ENCODE measurements at regions not wholly inside any gene's neighbourhood (a gene's known extent, or its start where the extent isn't known, plus 50 kb on each side); places are given as distances from the start of the nearest gene placed in this dataset.

DNA sequence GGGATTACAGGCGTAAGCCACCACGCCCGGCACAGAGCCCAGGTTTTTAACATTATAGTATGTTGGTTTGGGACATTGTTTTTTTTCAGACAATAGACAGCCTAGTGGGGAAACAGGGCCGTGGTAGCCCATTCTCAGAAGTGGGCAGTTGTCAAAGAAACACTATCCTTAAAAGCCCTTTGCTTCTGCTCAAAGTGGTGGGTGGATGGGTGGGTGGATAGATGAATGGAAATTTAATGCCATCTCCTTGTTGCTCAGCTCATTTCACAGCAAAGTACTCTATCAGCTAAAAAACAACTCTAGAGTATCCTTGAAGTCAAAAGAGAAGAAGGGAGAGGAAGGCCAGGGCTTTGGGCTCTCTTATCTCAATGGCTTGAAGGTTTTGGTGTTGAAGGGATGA is 137.8 kb downstream of the RRAGC start:
- Histone ChIP-seq H3K4me3 (ENCODE audit: low read length in 3 of 3) (no peak overlapping the region), H3K9ac (ENCODE audit: low read depth in 1 of 3, low read length in 3 of 3) (no peak overlapping the region), H3K36me3 (ENCODE audit: control insufficient read depth in 3 of 3, insufficient read depth in 3 of 3, low read length in 3 of 3) (no peaks in the 10 kb centered on the region), H3K9me3 (ENCODE audit: control insufficient read depth in 3 of 3, low read length in 3 of 3) (peaks cover 0 to 2% (median 0%) of the 10 kb centered on the region in 3 donors), H3K27ac (ENCODE audit: low read depth, low read length) (no peak overlapping the region), H3K4me1 (ENCODE audit: control insufficient read depth in 3 of 3, insufficient read depth in 3 of 3, low read length in 3 of 3) (no peaks in the 10 kb centered on the region), H3K27me3 (ENCODE audit: control insufficient read depth in 3 of 3, insufficient read depth in 3 of 3, low read length in 3 of 3) (peaks cover 2 to 30% (median 11%) of the 10 kb centered on the region in 3 donors)

DNA sequence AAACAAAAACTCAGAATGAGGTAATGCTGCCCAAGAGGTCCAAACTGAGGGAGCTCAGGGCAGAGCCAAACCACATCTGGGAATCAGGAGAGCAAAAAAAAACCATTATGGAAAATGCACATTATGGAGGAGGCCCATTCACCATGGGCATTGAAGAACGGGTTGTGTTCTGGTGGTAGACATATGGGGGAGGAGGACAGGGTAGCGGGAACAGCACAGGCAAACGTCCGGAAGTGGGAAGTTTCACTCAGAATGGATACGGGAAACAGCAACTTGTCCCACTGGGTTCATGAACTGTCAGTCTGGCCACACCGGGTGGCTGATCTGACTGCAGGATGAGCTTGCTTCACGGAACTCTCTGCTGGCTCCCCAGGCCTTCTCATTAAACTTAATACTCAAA is 139.7 kb downstream of the RRAGC start:
- H3K4me1 ChIP-seq (ENCODE audit: control insufficient read depth in 3 of 3, insufficient read depth in 3 of 3, low read length in 3 of 3): no peaks in the 10 kb centered on the region
- H3K9me3 ChIP-seq (ENCODE audit: control insufficient read depth in 3 of 3, low read length in 3 of 3): peaks cover 0 to under 1% (median 0%) of the 10 kb centered on the region in 3 donors
- no peaks in the 10 kb centered on the region for H3K36me3 ChIP-seq (ENCODE audit: control insufficient read depth in 3 of 3, insufficient read depth in 3 of 3, low read length in 3 of 3)
- H3K9ac ChIP-seq (ENCODE audit: low read depth in 1 of 3, low read length in 3 of 3): no peak overlapping the region
- H3K27ac ChIP-seq (ENCODE audit: low read depth, low read length): no peak overlapping the region
- no peak overlapping the region for H3K4me3 ChIP-seq (ENCODE audit: low read length in 3 of 3)
- peaks cover 2 to 25% (median 10%) of the 10 kb centered on the region in 3 donors for H3K27me3 ChIP-seq (ENCODE audit: control insufficient read depth in 3 of 3, insufficient read depth in 3 of 3, low read length in 3 of 3)

DNA sequence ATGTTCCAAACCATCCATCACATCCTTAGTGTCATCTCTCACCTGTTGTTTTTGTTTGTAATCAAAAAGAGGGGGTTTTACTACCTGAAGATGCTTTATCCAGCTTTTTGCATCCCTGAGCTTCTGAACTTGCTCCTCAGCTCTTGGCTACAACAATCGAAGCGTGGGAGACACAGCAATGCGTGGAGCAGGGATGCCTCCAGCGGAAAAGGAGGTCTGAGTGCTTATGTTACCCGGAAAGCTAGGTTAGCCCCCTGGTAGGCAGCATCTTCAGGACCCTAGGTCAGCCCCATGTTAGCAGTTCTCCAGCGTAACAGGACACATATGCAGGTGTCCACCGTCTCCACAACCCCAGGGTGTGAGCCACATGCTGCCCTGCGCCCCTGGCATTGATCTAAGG is 141.5 kb downstream of the RRAGC start:
- Histone ChIP-seq H3K4me1 (ENCODE audit: control insufficient read depth in 3 of 3, insufficient read depth in 3 of 3, low read length in 3 of 3) (no peaks in the 10 kb centered on the region), H3K9me3 (ENCODE audit: control insufficient read depth in 3 of 3, low read length in 3 of 3) (no peaks in the 10 kb centered on the region), H3K9ac (ENCODE audit: low read depth in 1 of 3, low read length in 3 of 3) (no peak overlapping the region), H3K36me3 (ENCODE audit: control insufficient read depth in 3 of 3, insufficient read depth in 3 of 3, low read length in 3 of 3) (no peaks in the 10 kb centered on the region), H3K4me3 (ENCODE audit: low read length in 3 of 3) (no peak overlapping the region), H3K27me3 (ENCODE audit: control insufficient read depth in 3 of 3, insufficient read depth in 3 of 3, low read length in 3 of 3) (peaks cover 0 to 16% (median 6%) of the 10 kb centered on the region in 3 donors), H3K27ac (ENCODE audit: low read depth, low read length) (no peak overlapping the region)

DNA sequence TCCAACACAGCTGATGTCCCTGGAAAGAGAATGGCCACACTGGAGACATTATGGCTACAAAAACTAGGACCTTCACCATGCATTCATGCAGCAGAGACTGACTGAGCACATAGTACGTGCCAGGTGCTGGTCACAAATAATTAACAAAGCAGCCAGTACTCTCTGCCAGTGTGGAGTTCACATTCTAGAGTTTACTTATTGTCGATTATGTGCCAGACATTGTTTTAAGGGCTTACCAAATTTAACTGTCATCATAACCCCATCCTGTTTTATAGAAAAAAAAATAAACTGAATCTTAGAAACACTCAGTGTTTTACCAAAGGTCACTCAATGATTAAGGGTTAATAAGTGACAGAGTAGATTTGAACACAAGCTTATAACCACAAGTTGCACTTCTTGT is 143.3 kb downstream of the RRAGC start:
- Histone ChIP-seq H3K9ac (ENCODE audit: low read depth in 1 of 3, low read length in 3 of 3) (no peak overlapping the region), H3K27me3 (ENCODE audit: control insufficient read depth in 3 of 3, insufficient read depth in 3 of 3, low read length in 3 of 3) (peaks cover 0 to 7% (median 0%) of the 10 kb centered on the region in 3 donors), H3K36me3 (ENCODE audit: control insufficient read depth in 3 of 3, insufficient read depth in 3 of 3, low read length in 3 of 3) (no peaks in the 10 kb centered on the region), H3K9me3 (ENCODE audit: control insufficient read depth in 3 of 3, low read length in 3 of 3) (peaks cover 0 to 2% (median 0%) of the 10 kb centered on the region in 3 donors), H3K27ac (ENCODE audit: low read depth, low read length) (no peak overlapping the region), H3K4me1 (ENCODE audit: control insufficient read depth in 3 of 3, insufficient read depth in 3 of 3, low read length in 3 of 3) (no peaks in the 10 kb centered on the region), H3K4me3 (ENCODE audit: low read length in 3 of 3) (no peak overlapping the region)

DNA sequence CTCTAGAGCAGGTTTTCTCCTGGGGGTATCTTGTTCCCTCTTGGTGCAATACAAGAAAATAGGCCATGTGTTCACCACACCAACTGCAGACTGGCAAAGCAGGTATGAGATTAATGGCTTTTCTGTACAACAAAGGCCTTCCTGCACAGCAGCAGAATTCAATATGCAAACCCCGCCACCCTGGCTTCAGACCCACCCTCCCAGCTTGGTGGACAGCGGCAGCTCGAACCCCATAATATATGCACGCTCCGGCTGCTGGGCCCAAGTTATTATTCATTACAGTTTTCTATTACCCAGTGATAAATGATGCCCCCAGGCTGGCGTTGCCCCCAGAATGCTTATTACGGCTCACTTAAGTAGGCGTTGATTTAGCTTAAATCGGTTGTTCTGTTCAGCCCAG is 144.2 kb downstream of the RRAGC start:
- Histone ChIP-seq H3K9ac (ENCODE audit: low read depth in 1 of 3, low read length in 3 of 3) (no peak overlapping the region), H3K27ac (ENCODE audit: low read depth, low read length) (no peak overlapping the region), H3K4me3 (ENCODE audit: low read length in 3 of 3) (no peak overlapping the region), H3K27me3 (ENCODE audit: control insufficient read depth in 3 of 3, insufficient read depth in 3 of 3, low read length in 3 of 3) (peaks cover 0 to 6% (median 0%) of the 10 kb centered on the region in 3 donors), H3K36me3 (ENCODE audit: control insufficient read depth in 3 of 3, insufficient read depth in 3 of 3, low read length in 3 of 3) (no peaks in the 10 kb centered on the region), H3K4me1 (ENCODE audit: control insufficient read depth in 3 of 3, insufficient read depth in 3 of 3, low read length in 3 of 3) (no peaks in the 10 kb centered on the region), H3K9me3 (ENCODE audit: control insufficient read depth in 3 of 3, low read length in 3 of 3) (peaks cover 0 to 2% (median 0%) of the 10 kb centered on the region in 3 donors)

DNA sequence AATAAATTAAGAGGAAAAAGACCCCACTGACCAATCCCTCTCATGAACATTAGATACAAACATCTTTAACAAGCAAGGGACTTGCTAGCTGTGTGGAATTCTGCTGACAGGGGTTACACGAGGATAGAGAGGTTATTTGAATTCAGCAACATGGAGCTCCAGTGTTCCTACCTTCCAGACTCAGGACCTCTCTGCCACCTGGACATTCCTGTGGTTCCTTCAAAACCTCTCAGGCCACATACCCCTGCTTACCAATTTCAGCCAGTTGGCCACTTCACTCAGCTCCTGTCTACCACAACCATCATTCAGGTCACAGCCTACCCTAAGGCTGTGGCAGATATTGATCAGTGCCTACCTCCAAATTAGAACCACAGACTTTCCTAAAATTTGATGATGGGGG is 147.5 kb downstream of the RRAGC start:
- no peak overlapping the region for H3K9ac ChIP-seq (ENCODE audit: low read depth in 1 of 3, low read length in 3 of 3)
- H3K4me3 ChIP-seq (ENCODE audit: low read length in 3 of 3): no peak overlapping the region
- H3K4me1 ChIP-seq (ENCODE audit: control insufficient read depth in 3 of 3, insufficient read depth in 3 of 3, low read length in 3 of 3): no peaks in the 10 kb centered on the region
- H3K36me3 ChIP-seq (ENCODE audit: control insufficient read depth in 3 of 3, insufficient read depth in 3 of 3, low read length in 3 of 3): no peaks in the 10 kb centered on the region
- peaks cover 0 to 3% (median 0%) of the 10 kb centered on the region in 3 donors for H3K27me3 ChIP-seq (ENCODE audit: control insufficient read depth in 3 of 3, insufficient read depth in 3 of 3, low read length in 3 of 3)
- H3K9me3 ChIP-seq (ENCODE audit: control insufficient read depth in 3 of 3, low read length in 3 of 3): peaks cover 0 to 2% (median 0%) of the 10 kb centered on the region in 3 donors
- H3K27ac ChIP-seq (ENCODE audit: low read depth, low read length): no peak overlapping the region

DNA sequence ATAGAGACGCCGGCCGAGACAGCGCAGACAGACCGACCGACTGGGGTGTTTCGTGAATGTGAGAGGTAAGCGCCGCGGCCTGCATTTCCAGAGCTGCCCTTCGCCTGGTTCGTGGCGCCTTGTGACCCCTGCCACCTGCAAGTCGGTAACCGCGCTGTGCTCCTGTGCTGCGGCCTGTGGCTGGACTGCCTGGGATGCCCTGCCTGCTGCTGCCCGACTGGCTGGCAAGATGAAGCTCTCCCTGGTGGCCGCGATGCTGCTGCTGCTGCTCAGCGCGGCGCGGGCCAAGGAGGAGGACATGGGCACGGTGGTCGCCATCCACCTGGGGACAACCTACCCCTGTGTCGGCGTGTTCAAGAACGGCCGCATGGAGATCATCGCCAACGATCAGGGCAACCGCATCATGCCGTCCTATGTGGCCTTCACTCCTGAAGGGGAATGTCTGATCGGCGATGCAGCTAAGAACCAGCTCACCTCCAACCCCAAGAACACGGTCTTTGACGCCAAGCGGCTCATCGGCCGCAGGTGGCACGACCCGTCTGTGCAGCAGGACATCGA is 150.8 kb downstream of the RRAGC start:
- Histone ChIP-seq H3K27ac (ENCODE audit: low read depth, low read length) (no peak overlapping the region), H3K4me3 (ENCODE audit: low read length in 3 of 3) (no peak overlapping the region), H3K36me3 (ENCODE audit: control insufficient read depth in 3 of 3, insufficient read depth in 3 of 3, low read length in 3 of 3) (no peaks in the 10 kb centered on the region), H3K9ac (ENCODE audit: low read depth in 1 of 3, low read length in 3 of 3) (no peak overlapping the region), H3K27me3 (ENCODE audit: control insufficient read depth in 3 of 3, insufficient read depth in 3 of 3, low read length in 3 of 3) (peaks cover 0 to 3% (median 0%) of the 10 kb centered on the region in 3 donors), H3K9me3 (ENCODE audit: control insufficient read depth in 3 of 3, low read length in 3 of 3) (peaks cover 0 to 7% (median 0%) of the 10 kb centered on the region in 3 donors), H3K4me1 (ENCODE audit: control insufficient read depth in 3 of 3, insufficient read depth in 3 of 3, low read length in 3 of 3) (no peaks in the 10 kb centered on the region)

DNA sequence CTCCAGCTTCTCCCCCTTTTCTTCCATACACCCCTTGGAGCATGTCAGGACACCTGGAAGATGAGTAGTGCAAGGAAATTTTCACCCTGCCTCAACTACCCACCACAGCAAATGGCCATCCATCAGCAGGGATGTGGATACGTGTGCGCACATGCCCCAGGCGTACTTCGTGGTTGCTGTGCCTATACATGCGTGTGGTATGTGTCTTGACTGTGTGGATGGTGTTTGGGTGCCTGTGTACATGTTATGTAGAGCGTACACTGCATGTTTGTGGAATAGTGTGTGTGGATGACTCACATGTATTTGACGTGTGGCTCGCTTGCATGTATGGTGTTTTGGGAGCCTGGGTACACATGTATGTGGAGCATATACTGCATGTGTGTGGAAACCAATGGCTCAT is 158.5 kb downstream of the RRAGC start:
- H3K27ac ChIP-seq (ENCODE audit: low read depth, low read length): no peak overlapping the region
- no peak overlapping the region for H3K4me3 ChIP-seq (ENCODE audit: low read length in 3 of 3)
- peaks cover 7 to 16% (median 14%) of the 10 kb centered on the region in 3 donors for H3K27me3 ChIP-seq (ENCODE audit: control insufficient read depth in 3 of 3, insufficient read depth in 3 of 3, low read length in 3 of 3)
- H3K9me3 ChIP-seq (ENCODE audit: control insufficient read depth in 3 of 3, low read length in 3 of 3): peaks cover 0 to 5% (median 0%) of the 10 kb centered on the region in 3 donors
- H3K36me3 ChIP-seq (ENCODE audit: control insufficient read depth in 3 of 3, insufficient read depth in 3 of 3, low read length in 3 of 3): no peaks in the 10 kb centered on the region
- H3K9ac ChIP-seq (ENCODE audit: low read depth in 1 of 3, low read length in 3 of 3): no peak overlapping the region
- no peaks in the 10 kb centered on the region for H3K4me1 ChIP-seq (ENCODE audit: control insufficient read depth in 3 of 3, insufficient read depth in 3 of 3, low read length in 3 of 3)

DNA sequence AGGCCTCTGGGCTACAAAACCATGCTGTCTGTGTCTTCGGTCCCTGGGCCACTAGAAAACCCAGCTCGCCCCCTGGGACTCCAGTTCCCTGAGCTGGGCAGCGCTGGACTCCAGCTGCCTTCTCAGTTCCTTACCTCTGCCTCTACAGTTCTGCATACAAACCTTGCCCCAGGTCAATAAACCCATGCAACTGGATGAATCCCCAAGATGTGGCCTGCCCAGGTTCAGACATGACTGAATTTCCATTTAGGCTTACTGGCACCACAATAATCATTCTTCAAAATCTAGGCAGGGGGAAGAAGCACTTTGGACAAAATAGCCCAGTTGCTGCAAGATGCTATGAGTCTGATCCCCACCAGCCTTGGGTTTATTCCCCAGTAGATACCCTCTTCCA is 159.5 kb downstream of the RRAGC start:
- Histone ChIP-seq H3K9me3 (ENCODE audit: control insufficient read depth in 3 of 3, low read length in 3 of 3) (no peaks in the 10 kb centered on the region), H3K9ac (ENCODE audit: low read depth in 1 of 3, low read length in 3 of 3) (no peak overlapping the region), H3K36me3 (ENCODE audit: control insufficient read depth in 3 of 3, insufficient read depth in 3 of 3, low read length in 3 of 3) (no peaks in the 10 kb centered on the region), H3K4me3 (ENCODE audit: low read length in 3 of 3) (no peak overlapping the region), H3K27me3 (ENCODE audit: control insufficient read depth in 3 of 3, insufficient read depth in 3 of 3, low read length in 3 of 3) (peaks cover 7 to 21% (median 14%) of the 10 kb centered on the region in 3 donors), H3K27ac (ENCODE audit: low read depth, low read length) (no peak overlapping the region), H3K4me1 (ENCODE audit: control insufficient read depth in 3 of 3, insufficient read depth in 3 of 3, low read length in 3 of 3) (no peaks in the 10 kb centered on the region)

DNA sequence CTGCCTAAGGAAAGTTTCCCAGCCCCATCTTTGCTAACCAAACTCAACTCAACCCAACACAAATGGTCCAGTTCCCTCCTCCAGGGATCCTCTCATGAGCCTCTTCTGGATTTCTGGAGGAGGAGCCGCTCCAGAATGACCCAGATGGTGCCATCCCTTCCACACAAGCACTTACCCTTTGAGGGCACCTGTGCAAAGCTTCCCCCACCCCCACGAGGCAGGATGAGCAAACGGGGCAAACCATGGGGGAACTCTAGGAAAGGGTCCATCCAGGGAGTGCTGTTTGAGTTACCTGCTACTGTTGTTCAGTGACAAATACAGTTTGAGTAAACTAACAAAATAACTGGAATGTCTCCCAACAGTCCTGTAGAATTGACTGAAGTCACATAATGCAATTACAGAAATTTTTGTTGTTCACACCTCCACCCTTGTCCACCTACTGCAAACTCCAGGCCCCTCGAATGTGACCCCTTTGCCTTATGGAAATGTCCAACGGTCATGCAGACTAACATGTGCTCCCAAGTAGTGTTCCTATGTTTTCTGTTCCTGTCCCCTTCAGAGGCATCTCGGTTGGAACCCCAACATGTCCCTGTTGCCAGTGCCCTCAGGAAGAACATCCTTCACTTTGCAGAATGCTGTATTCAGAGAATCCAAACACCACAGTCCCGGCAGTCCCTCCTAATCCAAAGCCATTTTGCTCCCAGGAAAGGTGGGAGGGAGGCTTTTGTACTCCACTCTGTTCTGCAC is 160.1 kb downstream of the RRAGC start:
- Histone ChIP-seq H3K27me3 (ENCODE audit: control insufficient read depth in 3 of 3, insufficient read depth in 3 of 3, low read length in 3 of 3) (peaks cover 7 to 21% (median 16%) of the 10 kb centered on the region in 3 donors), H3K9ac (ENCODE audit: low read depth in 1 of 3, low read length in 3 of 3) (no peak overlapping the region), H3K9me3 (ENCODE audit: control insufficient read depth in 3 of 3, low read length in 3 of 3) (no peaks in the 10 kb centered on the region), H3K4me1 (ENCODE audit: control insufficient read depth in 3 of 3, insufficient read depth in 3 of 3, low read length in 3 of 3) (no peaks in the 10 kb centered on the region), H3K4me3 (ENCODE audit: low read length in 3 of 3) (no peak overlapping the region), H3K27ac (ENCODE audit: low read depth, low read length) (no peak overlapping the region), H3K36me3 (ENCODE audit: control insufficient read depth in 3 of 3, insufficient read depth in 3 of 3, low read length in 3 of 3) (no peaks in the 10 kb centered on the region)

All from skeletal muscle tissue (tissue), 3 donors.